ENCODE measurements at regions not wholly inside any gene's neighbourhood (a gene's known extent, or its start where the extent isn't known, plus 50 kb on each side); places are given as distances from the start of the nearest gene placed in this dataset.

DNA sequence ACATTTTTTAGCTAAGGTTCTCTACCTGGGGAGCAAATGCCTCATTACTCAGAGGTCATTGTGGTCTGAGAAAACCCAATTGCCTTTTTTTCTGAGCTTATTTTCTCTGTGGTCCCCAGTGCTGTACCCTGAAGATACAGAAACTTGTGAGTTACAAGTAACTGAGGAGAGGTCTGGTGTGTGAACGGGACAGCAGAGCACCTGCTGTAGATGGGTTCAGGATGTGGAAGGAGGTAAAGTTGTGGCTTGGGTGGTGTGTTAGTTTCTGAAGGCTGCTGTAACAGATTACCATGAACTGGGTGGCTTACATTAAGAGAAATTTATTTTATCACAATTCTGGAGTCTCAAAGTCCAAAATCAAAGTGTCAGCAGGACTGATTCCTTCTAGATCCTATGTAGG lies 449.1 kb upstream of the NRP1 start:
- TF ChIP-seq CTCF (IDR thresholded peaks at IDR 0.05; ENCODE audit: low read length) (no peak), EZH2 (IDR thresholded peaks at IDR 0.05; ENCODE audit: borderline replicate concordance, low read length) (no peak)

Measured in OCI-LY1 (cell line).